ENCODE measurements at regions not wholly inside any gene's neighbourhood (a gene's known extent, or its start where the extent isn't known, plus 50 kb on each side); places are given as distances from the start of the nearest gene placed in this dataset.

GRCh38 chr10:25082276-25083204 lies 66.1 kb downstream of the THNSL1 start:
- no peak for ATAC-seq (ENCODE audit: poor library complexity)
- Histone ChIP-seq H3K4me3 (ENCODE audit: low read length) (no peak overlapping the region), H3K9me3 (ENCODE audit: control insufficient read depth in 1 of 2, insufficient read depth in 1 of 2, low read length in 2 of 2) (no peaks in the 10 kb centered on the region), H3K4me1 (ENCODE audit: insufficient read depth, low read length) (no peaks in the 10 kb centered on the region), H3K36me3 (ENCODE audit: insufficient read depth, low read length) (no peaks in the 10 kb centered on the region), H3K27ac (ENCODE audit: low read depth in 1 of 2, low read length in 2 of 2) (no peak overlapping the region), H3K27me3 (ENCODE audit: control insufficient read depth in 1 of 2, insufficient read depth in 2 of 2, low read length in 2 of 2) (peaks cover 4 to 5% of the 10 kb centered on the region in 2 experiments)
- intact Hi-C loops (cut with DNase I, micrococcal nuclease): loop anchor here in 1 of 2 experiments (5.0 kb wide), 1 partner anchor 95 kb away; no protein-coding TSS in a partner anchor
- no peak overlapping the region for H3K27ac Mint-ChIP-seq
- no peaks in the 10 kb centered on the region for H3K9me3 Mint-ChIP-seq
- no peak overlapping the region for H3K4me3 Mint-ChIP-seq
- no peaks in the 10 kb centered on the region for H3K4me1 Mint-ChIP-seq (ENCODE audit: low read depth)
- peaks cover 21% of the 10 kb centered on the region for H3K27me3 Mint-ChIP-seq
- no peak for TF ChIP-seq CTCF (IDR thresholded peaks at IDR 0.05)
- DNase-seq: no peak
- no peaks in the 10 kb centered on the region for H3K36me3 Mint-ChIP-seq (ENCODE audit: low read depth)
- CTCF ChIA-PET: no interaction called here
- POLR2A ChIA-PET: no interaction called here

- TF ChIP-seq CTCF (IDR thresholded peaks at IDR 0.05): no peak
- ChIA-PET CTCF (no interaction called here), POLR2A (no interaction called here)
- Mint-ChIP-seq H3K27me3 (peaks cover 27% of the 10 kb centered on the region), H3K9me3 (no peaks in the 10 kb centered on the region), H3K27ac (no peak overlapping the region), H3K4me3 (no peak overlapping the region), H3K36me3 (ENCODE audit: low read depth) (no peaks in the 10 kb centered on the region), H3K4me1 (ENCODE audit: low read depth) (no peaks in the 10 kb centered on the region)
- Histone ChIP-seq H3K4me3 (ENCODE audit: low read length) (no peak overlapping the region), H3K9me3 (ENCODE audit: control insufficient read depth in 1 of 2, insufficient read depth in 1 of 2, low read length in 2 of 2) (no peaks in the 10 kb centered on the region), H3K27ac (ENCODE audit: low read depth in 1 of 2, low read length in 2 of 2) (no peak overlapping the region), H3K27me3 (ENCODE audit: control insufficient read depth in 1 of 2, insufficient read depth in 2 of 2, low read length in 2 of 2) (peaks cover 4 to 5% of the 10 kb centered on the region in 2 experiments), H3K4me1 (ENCODE audit: insufficient read depth, low read length) (no peaks in the 10 kb centered on the region), H3K36me3 (ENCODE audit: insufficient read depth, low read length) (no peaks in the 10 kb centered on the region)
- intact Hi-C loops (cut with DNase I, micrococcal nuclease): loop anchor here in 1 of 2 experiments (5.0 kb wide), 1 partner anchor 96 kb away; no protein-coding TSS in a partner anchor
- DNase-seq (no peak), ATAC-seq (ENCODE audit: poor library complexity) (no peak)
Observed at GRCh38 chr10:25083546-25084111, 67.2 kb downstream of the THNSL1 start.

DNA sequence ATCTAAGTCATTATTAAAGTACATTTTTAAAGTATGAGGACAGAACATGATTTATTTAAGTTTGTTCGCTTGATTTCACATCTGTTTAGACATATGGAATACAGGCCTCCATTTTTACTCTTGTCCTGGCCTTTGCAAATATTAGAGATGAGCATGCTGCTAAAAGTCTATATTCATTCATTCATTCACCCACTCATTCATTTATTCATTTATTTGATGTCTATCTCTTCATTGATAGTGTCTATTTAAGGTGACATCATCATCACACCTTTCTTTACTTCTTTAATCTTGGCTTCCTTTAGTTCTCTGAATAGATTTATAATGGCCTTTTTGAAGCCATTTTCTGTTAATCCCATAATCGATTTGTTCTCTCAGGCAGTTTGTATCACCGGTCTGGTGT lies 68.0 kb downstream of the THNSL1 start:
- TF ChIP-seq CTCF (IDR thresholded peaks at IDR 0.05): no peak
- H3K27ac ChIP-seq (ENCODE audit: low read depth in 1 of 2, low read length in 2 of 2): no peak overlapping the region
- H3K9me3 ChIP-seq (ENCODE audit: control insufficient read depth in 1 of 2, insufficient read depth in 1 of 2, low read length in 2 of 2): no peaks in the 10 kb centered on the region
- ChIA-PET CTCF (no interaction called here), POLR2A (no interaction called here)
- no peak for DNase-seq
- H3K4me3 ChIP-seq (ENCODE audit: low read length): no peak overlapping the region
- no peak for ATAC-seq (ENCODE audit: poor library complexity)
- Mint-ChIP-seq H3K4me3 (no peak overlapping the region), H3K27ac (no peak overlapping the region), H3K9me3 (no peaks in the 10 kb centered on the region), H3K27me3 (peaks cover 27% of the 10 kb centered on the region), H3K36me3 (ENCODE audit: low read depth) (no peaks in the 10 kb centered on the region), H3K4me1 (ENCODE audit: low read depth) (no peaks in the 10 kb centered on the region)
- intact Hi-C loops (cut with DNase I, micrococcal nuclease): loop anchor here in 1 of 2 experiments (5.0 kb wide), 1 partner anchor 97 kb away; no protein-coding TSS in a partner anchor
- peaks cover 4 to 5% of the 10 kb centered on the region in 2 experiments for H3K27me3 ChIP-seq (ENCODE audit: control insufficient read depth in 1 of 2, insufficient read depth in 2 of 2, low read length in 2 of 2)
- H3K36me3 ChIP-seq (ENCODE audit: insufficient read depth, low read length): no peaks in the 10 kb centered on the region
- H3K4me1 ChIP-seq (ENCODE audit: insufficient read depth, low read length): no peaks in the 10 kb centered on the region
